ES-I3 (cell line): ENCODE measurements at regions not wholly inside any gene's neighbourhood (a gene's known extent, or its start where the extent isn't known, plus 50 kb on each side); places are given as distances from the start of the nearest gene placed in this dataset.
"Not testable (repeated sequence)": the region's sequence is repeated elsewhere in the genome, so short reads cannot be mapped to it uniquely, and the experiment has no call there.

Experiments used
- H3K36me3 ChIP-seq: 2 replicates; pipeline ENCODE4 v1.6.1; 2013; ENCODE audit warnings: mild to moderate bottlenecking, low read length, control low read depth, moderate library complexity; ENCODE audit not compliant: insufficient read depth
- H3K4me1 ChIP-seq: 2 replicates; pipeline ENCODE4 v1.6.1; 2013; ENCODE audit warnings: mild to moderate bottlenecking, control low read depth, low read length; ENCODE audit not compliant: insufficient read depth
- H3K9ac ChIP-seq: 2 replicates; pipeline ENCODE4 v1.6.1; 2013; ENCODE audit warnings: low read depth, mild to moderate bottlenecking, low read length, moderate library complexity
- H3K9me3 ChIP-seq: 2 replicates; pipeline ENCODE4 v1.6.1; 2013; ENCODE audit warnings: mild to moderate bottlenecking, low read length, moderate library complexity; ENCODE audit not compliant: control insufficient read depth, insufficient read depth

DNA sequence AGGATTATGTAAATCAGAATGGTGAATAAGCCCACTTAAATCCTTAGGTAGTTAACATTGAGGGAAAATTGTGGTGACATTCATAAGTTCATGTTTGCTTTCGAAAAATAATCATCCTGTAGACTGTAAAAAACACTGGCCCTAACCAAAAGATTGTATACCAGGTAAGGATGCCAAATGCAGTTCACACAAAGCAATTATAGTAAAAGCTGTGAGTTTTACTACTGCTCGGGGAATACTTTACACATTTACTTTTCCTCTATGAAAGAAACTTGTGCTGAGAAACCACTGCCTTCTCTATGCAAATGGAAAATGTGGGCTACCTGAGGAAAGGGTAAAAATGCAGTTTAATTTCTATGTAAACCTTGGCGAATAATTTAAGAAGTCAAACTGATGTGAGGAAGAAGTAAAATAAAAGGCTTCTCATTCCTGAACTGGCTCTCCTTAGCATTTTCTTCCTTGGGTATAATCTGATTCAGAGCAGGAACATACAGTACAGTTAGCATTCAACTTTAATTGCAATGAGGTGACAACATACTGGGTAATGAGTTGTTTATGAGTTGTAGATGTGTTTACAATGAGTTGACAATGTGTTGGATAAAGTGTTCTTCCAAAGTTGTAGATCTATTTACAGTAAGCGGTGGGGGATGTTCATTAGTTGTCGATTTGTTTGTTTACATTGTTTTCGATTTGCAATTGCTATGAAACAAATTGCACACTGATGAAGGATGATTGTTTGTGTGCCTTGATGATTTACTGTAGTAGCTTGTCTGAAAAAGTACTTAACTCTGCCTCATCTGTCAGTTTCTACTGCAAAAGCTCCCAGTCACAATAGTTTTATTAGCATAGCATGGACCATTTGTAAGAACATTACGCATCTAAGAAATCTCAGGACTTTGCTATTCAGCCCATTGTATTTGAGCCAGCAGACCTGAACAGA, 453.0 kb upstream of the DPH6 start:
- Histone ChIP-seq H3K9ac (no peak overlapping the region), H3K4me1 (no peaks in the 10 kb centered on the region), H3K36me3 (no peaks in the 10 kb centered on the region), H3K9me3 (no peaks in the 10 kb centered on the region)

- Histone ChIP-seq H3K9ac (no peak overlapping the region), H3K36me3 (no peaks in the 10 kb centered on the region)
Observed at GRCh38 chr15:36004891-36005490, 459.0 kb upstream of the DPH6 start.

GRCh38 chr15:36005542-36005941, 459.6 kb upstream of the DPH6 start:
- H3K4me1 ChIP-seq: no peaks in the 10 kb centered on the region
- H3K36me3 ChIP-seq: no peaks in the 10 kb centered on the region
- H3K9me3 ChIP-seq: peaks cover 6% of the 10 kb centered on the region
- H3K9ac ChIP-seq: no peak overlapping the region

More at GRCh38 chr15:36004891-36005490, 459.0 kb upstream of the DPH6 start:
- no peaks in the 10 kb centered on the region for H3K4me1 ChIP-seq
- peaks cover 6% of the 10 kb centered on the region for H3K9me3 ChIP-seq

DNA sequence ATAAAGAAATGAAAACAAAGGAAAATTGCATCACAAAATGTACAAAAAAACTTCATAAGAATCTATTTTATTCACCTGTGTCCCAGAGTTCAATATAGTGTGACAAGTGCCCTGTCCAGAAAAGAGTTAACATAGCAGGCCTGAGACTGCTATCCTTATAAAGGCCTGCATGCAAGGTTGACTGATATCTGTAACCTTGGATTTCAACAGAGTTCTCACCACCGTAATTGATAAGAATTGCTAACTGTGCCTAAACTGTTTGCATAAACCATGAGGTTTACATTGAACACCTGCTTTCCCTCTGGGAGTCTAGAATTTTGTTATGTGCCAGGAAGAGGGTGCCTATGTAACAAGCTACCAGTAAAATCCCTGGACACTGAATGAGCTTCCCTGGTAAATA, 461.7 kb upstream of the DPH6 start:
- Histone ChIP-seq H3K36me3 (no peaks in the 10 kb centered on the region), H3K4me1 (no peaks in the 10 kb centered on the region)

DNA sequence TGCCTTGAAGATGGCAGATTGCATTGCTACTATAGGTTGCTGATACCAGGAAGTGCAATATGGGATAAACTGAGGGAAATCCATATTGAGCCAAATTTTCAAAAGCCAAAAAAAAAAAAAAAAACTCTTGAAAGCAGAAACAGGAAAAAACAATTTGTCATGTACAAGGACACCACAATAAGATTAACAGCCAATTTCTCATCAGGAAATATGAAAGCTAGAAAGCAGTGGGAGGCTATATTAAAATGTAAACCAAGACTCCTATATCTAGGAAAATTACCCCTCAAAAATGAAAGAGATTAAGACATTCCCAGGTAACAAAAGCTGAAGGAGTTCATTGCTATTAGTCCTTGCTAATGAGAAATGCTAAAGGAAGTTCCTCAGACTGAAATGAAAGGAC, 462.8 kb upstream of the DPH6 start:
- Histone ChIP-seq H3K4me1 (no peaks in the 10 kb centered on the region), H3K36me3 (no peaks in the 10 kb centered on the region), H3K9me3 (peaks cover 6% of the 10 kb centered on the region), H3K9ac (no peak overlapping the region)

More for the DNA sequence above, 461.7 kb upstream of the DPH6 start:
- no peak overlapping the region for H3K9ac ChIP-seq
- H3K9me3 ChIP-seq: peaks cover 6% of the 10 kb centered on the region

DNA sequence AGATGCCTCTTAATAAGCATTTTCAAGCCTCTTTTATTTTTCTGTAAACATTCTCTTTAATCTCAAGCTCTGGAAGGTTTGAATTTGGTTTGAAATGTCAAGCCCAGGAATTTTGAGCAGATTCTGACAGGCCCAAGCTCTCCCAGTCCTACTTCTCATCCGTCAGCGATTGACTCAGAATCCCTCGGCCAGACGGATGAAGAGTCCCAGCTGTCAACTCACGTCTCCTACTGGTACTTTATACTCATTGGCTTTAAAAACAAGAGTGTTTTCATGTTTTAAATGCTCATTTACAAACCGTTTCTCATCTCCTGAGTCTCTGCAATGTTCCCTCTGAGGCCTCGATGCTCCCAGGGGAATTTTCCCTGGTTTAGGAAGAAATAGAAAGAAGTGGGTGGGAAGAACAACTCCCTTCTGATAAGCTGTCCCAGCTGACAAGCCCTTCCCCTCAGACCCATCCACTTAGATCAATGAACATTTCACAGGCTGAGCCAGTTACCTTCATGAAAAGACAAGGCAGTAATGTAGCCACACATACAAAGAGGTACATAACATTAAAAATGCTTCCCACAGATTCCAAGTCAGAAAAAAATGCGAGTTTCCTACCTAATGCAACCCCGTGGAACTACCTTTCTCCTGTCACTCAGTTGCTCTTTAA, 478.2 kb upstream of the DPH6 start:
- no peaks in the 10 kb centered on the region for H3K4me1 ChIP-seq
- H3K36me3 ChIP-seq: no peaks in the 10 kb centered on the region
- H3K9ac ChIP-seq: no peak overlapping the region
- no peaks in the 10 kb centered on the region for H3K9me3 ChIP-seq

DNA sequence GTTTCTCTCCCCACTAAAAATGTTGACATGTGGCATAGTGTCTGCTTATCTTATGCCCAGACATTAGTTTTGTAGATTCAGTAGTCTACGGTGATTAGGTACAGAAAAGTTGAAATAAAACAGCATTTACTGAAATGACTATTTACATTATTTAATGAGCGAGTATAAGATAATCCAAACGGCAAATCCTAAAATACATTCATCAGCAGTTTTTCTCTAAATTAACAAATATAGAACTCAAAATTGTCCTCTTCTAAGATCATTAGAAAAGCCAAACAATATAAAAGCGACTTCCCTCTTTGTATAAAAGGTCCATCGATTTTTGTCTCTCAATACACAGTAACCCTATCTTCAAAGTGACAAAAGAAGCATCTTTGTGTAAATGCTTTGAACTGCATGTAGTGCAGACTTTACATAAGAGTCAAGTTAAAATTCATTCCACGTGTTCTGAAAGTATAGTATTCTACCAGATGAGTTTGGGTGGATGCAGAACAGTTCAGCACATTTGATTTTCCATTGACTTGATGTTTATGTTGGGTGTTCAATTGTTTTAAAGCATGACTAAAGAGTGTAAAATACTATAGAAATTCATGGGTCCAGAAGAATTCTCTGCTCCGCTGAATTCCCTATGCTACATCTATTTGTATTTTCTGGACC, 480.8 kb upstream of the DPH6 start:
- H3K9ac ChIP-seq: no peak overlapping the region
- H3K9me3 ChIP-seq: no peaks in the 10 kb centered on the region
- H3K36me3 ChIP-seq: no peaks in the 10 kb centered on the region
- H3K4me1 ChIP-seq: no peaks in the 10 kb centered on the region

DNA sequence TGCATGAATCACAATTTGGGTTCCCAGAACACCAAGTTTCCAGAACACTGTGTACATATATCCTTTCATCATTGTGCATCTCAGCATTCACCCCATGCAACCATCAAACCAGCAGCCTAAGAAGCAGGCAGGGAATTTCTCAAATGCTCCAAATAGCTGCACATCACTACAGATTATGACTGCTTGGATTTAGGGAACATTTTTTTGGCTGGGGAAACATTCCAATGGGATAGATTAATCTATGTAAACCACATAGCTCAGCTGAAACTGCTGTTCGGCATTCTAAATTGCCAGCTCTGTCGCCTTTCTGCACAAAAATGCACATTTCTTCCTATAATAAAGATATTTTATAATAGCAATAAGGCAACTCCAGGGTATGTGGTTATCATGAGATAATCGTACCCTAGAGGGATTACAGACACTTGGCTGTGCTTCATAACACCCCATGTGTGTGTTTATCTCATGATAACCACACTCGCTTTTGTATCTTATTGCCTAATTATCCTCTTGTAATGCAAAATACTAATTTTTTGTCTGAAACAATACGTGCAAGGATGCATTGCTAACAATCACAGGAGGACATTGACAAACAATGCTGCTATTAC, 483.7 kb upstream of the DPH6 start:
- Histone ChIP-seq H3K9ac (no peak overlapping the region), H3K36me3 (no peaks in the 10 kb centered on the region), H3K9me3 (no peaks in the 10 kb centered on the region), H3K4me1 (no peaks in the 10 kb centered on the region)

GRCh38 chr15:36039996-36040572, 494.1 kb upstream of the DPH6 start:
- H3K9ac ChIP-seq: no peak overlapping the region
- H3K4me1 ChIP-seq: peaks cover 10% of the 10 kb centered on the region; the same call in 1 of the 2 replicates
- H3K36me3 ChIP-seq: no peaks in the 10 kb centered on the region
- H3K9me3 ChIP-seq: no peaks in the 10 kb centered on the region

DNA sequence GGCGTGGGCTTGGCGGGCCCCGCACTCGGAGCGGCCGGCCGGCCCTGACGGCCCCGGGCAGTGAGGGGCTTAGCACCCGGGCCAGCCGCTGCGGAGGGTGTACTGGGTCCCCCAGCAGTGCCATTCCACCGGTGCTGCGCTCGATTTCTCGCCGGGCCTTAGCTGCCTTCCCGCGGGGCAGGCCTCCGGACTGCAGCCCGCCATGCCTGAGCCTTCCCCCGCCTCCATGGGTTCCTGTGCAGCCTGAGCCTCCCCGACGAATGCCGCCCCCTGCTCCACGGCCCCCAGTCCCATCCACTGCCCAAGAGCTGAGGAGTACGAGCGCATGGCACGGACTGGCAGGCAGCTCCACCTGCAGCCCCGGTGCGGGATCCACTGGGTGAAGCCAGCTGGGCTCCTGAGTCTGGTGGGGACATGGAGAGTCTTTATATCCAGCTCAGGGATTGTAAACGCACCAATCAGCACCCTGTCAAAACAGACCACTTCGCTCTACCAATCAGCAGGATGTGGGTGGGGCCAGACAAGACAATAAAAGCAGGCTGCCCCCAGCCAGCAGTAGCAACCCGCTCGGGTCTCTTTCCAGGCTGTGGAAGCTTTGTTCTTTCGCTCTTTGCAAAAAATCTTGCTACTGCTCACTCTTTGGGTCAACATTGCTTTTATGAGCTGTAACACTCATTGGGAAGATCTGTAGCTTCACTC, 501.2 kb upstream of the DPH6 start:
- not testable (repeated sequence) for H3K9me3 ChIP-seq, H3K4me1 ChIP-seq, H3K9ac ChIP-seq, H3K36me3 ChIP-seq

GRCh38 chr15:36050899-36051298, 504.9 kb upstream of the DPH6 start:
- no peak overlapping the region for H3K9ac ChIP-seq
- H3K36me3 ChIP-seq: no peaks in the 10 kb centered on the region
- H3K4me1 ChIP-seq: no peaks in the 10 kb centered on the region
- no peaks in the 10 kb centered on the region for H3K9me3 ChIP-seq

DNA sequence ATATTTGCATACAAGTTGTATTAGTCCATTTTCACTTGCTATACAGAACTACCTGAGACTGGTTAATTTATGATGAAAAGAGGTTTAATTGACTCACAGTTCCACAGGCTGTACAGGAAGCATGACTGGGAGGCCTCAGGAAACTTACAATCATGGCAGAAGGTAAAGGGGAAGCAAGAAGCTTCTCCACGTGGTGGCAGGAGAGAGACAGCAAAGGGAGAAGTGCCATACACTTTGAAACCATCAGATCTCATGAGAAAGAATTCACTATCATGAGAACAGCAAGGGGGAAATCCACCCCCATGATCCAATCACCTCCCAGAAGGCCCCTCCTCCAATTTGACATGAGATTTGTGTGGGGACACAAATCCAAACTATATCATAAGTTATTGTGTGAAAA, 506.7 kb upstream of the DPH6 start:
- H3K36me3 ChIP-seq, H3K9ac ChIP-seq, H3K9me3 ChIP-seq, H3K4me1 ChIP-seq: not testable (repeated sequence)

- Histone ChIP-seq H3K4me1 (no peaks in the 10 kb centered on the region), H3K9ac (no peak overlapping the region), H3K9me3 (no peaks in the 10 kb centered on the region), H3K36me3 (no peaks in the 10 kb centered on the region)
Observed at GRCh38 chr15:36053746-36054145, 507.8 kb upstream of the DPH6 start.
